ENCODE measurements at regions not wholly inside any gene's neighbourhood (a gene's known extent, or its start where the extent isn't known, plus 50 kb on each side); places are given as distances from the start of the nearest gene placed in this dataset.

- TF ChIP-seq CTCF (conservative IDR thresholded peaks at IDR 0.05): no peak
- TF ChIP-seq ZFX (IDR thresholded peaks at IDR 0.05): no peak
These were observed 356.8 kb downstream of the NR4A2 start for GRCh38 chr2:155975734-155976133.

All from C4-2B (cell line).